Osteoblast (primary cell): ENCODE measurements at regions not wholly inside any gene's neighbourhood (a gene's known extent, or its start where the extent isn't known, plus 50 kb on each side); places are given as distances from the start of the nearest gene placed in this dataset.
A peak's percentile ranks its signal among the peaks of the same experiment; 100 is the strongest.

Experiments
- DNase-seq: peaks from one replicate; pipeline ENCODE4 v3.0.0; 2011; ENCODE audit warnings: low spot score, mixed read lengths; ENCODE audit not compliant: insufficient read length; ENCODE audit errors: missing footprints
- H2AFZ ChIP-seq: 2 replicates; pipeline ENCODE4 v1.6.0; 2011; ENCODE audit warnings: mild to moderate bottlenecking, low read length
- H3K27ac ChIP-seq: 2 replicates; pipeline ENCODE4 v1.5.1; 2011; ENCODE audit warnings: mild to moderate bottlenecking, low read depth, low read length, moderate library complexity
- H3K27me3 ChIP-seq: 2 replicates; pipeline ENCODE4 v1.6.0; 2012; ENCODE audit warnings: mild to moderate bottlenecking, control low read depth, inconsistent platforms, low read length, moderate library complexity; ENCODE audit not compliant: insufficient read depth
- H3K36me3 ChIP-seq: 2 replicates; pipeline ENCODE4 v1.5.1; 2011; ENCODE audit warnings: mild to moderate bottlenecking, low read length, control low read depth, moderate library complexity; ENCODE audit not compliant: insufficient read depth
- H3K4me1 ChIP-seq: 2 replicates; pipeline ENCODE4 v1.5.1; 2011; ENCODE audit warnings: mild to moderate bottlenecking, low read length, control low read depth, moderate library complexity; ENCODE audit not compliant: insufficient read depth
- H3K4me2 ChIP-seq: 2 replicates; pipeline ENCODE4 v1.6.0; 2011; ENCODE audit warnings: mild to moderate bottlenecking, low read length; ENCODE audit not compliant: insufficient read depth
- H3K4me3 ChIP-seq: fragments of 200-600 bp; sonication (generic); 3 replicates; pipeline ENCODE4 v1.5.1; 2012; ENCODE audit warnings: mild to moderate bottlenecking, low read length, inconsistent platforms; ENCODE audit not compliant: insufficient read depth
- H3K79me2 ChIP-seq: 2 replicates; pipeline ENCODE4 v1.6.0; 2012; ENCODE audit warnings: mild to moderate bottlenecking, low read length, control low read depth, inconsistent platforms; ENCODE audit not compliant: insufficient read depth
- H3K9me3 ChIP-seq: 2 replicates; pipeline ENCODE4 v1.5.1; 2011; ENCODE audit warnings: low read depth, low read length, control low read depth
- H4K20me1 ChIP-seq: 2 replicates; pipeline ENCODE4 v1.6.0; 2012; ENCODE audit warnings: mild to moderate bottlenecking, low read length, control low read depth; ENCODE audit not compliant: insufficient read depth
- TF ChIP-seq, protein P1 (sequence below): IDR thresholded peaks from 2 replicates; pipeline ENCODE4 v1.5.1; 2011; ENCODE audit warnings: mild to moderate bottlenecking, low read depth, low read length, moderate library complexity; ENCODE audit errors: extremely low read depth

GRCh38 chr15:62494197-62494596 is 329.1 kb upstream of the C2CD4B start:
- DNase-seq: no peak
- TF ChIP-seq, protein P1, sequence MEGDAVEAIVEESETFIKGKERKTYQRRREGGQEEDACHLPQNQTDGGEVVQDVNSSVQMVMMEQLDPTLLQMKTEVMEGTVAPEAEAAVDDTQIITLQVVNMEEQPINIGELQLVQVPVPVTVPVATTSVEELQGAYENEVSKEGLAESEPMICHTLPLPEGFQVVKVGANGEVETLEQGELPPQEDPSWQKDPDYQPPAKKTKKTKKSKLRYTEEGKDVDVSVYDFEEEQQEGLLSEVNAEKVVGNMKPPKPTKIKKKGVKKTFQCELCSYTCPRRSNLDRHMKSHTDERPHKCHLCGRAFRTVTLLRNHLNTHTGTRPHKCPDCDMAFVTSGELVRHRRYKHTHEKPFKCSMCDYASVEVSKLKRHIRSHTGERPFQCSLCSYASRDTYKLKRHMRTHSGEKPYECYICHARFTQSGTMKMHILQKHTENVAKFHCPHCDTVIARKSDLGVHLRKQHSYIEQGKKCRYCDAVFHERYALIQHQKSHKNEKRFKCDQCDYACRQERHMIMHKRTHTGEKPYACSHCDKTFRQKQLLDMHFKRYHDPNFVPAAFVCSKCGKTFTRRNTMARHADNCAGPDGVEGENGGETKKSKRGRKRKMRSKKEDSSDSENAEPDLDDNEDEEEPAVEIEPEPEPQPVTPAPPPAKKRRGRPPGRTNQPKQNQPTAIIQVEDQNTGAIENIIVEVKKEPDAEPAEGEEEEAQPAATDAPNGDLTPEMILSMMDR: no peak
- Histone ChIP-seq H3K27me3 (no peaks in the 10 kb centered on the region), H3K4me2 (no peak overlapping the region), H2AFZ (no peak overlapping the region), H3K4me1 (peaks cover 20% of the 10 kb centered on the region), H3K27ac (no peak overlapping the region), H3K9me3 (no peaks in the 10 kb centered on the region), H4K20me1 (no peaks in the 10 kb centered on the region), H3K79me2 (no peaks in the 10 kb centered on the region), H3K36me3 (no peaks in the 10 kb centered on the region), H3K4me3 (no peak overlapping the region)

- Histone ChIP-seq H2AFZ (no peak overlapping the region), H3K27me3 (no peaks in the 10 kb centered on the region), H3K4me1 (peaks cover 20% of the 10 kb centered on the region), H3K79me2 (no peaks in the 10 kb centered on the region), H3K4me3 (no peak overlapping the region), H3K36me3 (no peaks in the 10 kb centered on the region), H3K9me3 (no peaks in the 10 kb centered on the region), H3K4me2 (no peak overlapping the region), H3K27ac (peak overlapping the region; percentile 37), H4K20me1 (no peaks in the 10 kb centered on the region)
- peak; percentile 75 for DNase-seq
- TF ChIP-seq, protein P1: no peak
These were observed 330.9 kb upstream of the C2CD4B start for GRCh38 chr15:62495670-62496614.

- Histone ChIP-seq H2AFZ (no peak overlapping the region), H3K4me1 (peaks cover 20% of the 10 kb centered on the region), H3K9me3 (no peaks in the 10 kb centered on the region), H3K27ac (peak overlapping the region; percentile 40), H3K79me2 (no peaks in the 10 kb centered on the region), H3K4me2 (no peak overlapping the region), H3K27me3 (no peaks in the 10 kb centered on the region), H3K36me3 (no peaks in the 10 kb centered on the region), H3K4me3 (no peak overlapping the region), H4K20me1 (no peaks in the 10 kb centered on the region)
- TF ChIP-seq, protein P1: no peak
- DNase-seq: no peak
These were observed 332.3 kb upstream of the C2CD4B start for GRCh38 chr15:62497356-62497755.

GRCh38 chr15:62498278-62498677 is 333.2 kb upstream of the C2CD4B start:
- Histone ChIP-seq H3K27ac (no peak overlapping the region), H3K27me3 (no peaks in the 10 kb centered on the region), H3K4me1 (peaks cover 20% of the 10 kb centered on the region), H3K4me2 (no peak overlapping the region), H3K9me3 (no peaks in the 10 kb centered on the region), H3K79me2 (no peaks in the 10 kb centered on the region), H4K20me1 (no peaks in the 10 kb centered on the region), H2AFZ (no peak overlapping the region), H3K36me3 (no peaks in the 10 kb centered on the region), H3K4me3 (no peak overlapping the region)
- no peak for DNase-seq
- TF ChIP-seq, protein P1: no peak
